CD4-positive, alpha-beta T cell treated with Interferon gamma for 1 hour (primary cell): ENCODE measurements at regions not wholly inside any gene's neighbourhood (a gene's known extent, or its start where the extent isn't known, plus 50 kb on each side); places are given as distances from the start of the nearest gene placed in this dataset.

ENCODE experiments used
- DNase-seq: peaks from one replicate; pipeline ENCODE4 v3.0.0-alpha.2; 2020

DNA sequence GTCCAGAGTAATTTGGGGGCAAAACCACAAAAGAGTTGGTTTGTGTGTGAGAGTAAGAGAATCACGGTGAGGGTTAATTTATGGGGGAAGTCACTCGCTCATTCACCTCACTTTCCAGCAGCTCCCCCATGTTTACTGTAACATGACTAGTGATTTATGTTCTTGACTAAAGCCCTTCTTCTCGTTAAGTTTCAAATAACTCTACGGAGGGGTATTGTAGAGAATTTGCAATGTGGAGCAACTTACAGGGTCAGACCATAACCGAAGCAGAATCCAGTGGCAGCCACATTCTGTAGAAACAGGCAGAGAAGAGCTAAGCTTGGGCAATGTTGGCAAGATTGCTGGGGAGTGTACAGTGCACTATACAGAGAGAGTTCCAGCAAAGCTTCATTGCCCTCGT is 760.6 kb downstream of the IRX1 start:
- no peak for DNase-seq

DNA sequence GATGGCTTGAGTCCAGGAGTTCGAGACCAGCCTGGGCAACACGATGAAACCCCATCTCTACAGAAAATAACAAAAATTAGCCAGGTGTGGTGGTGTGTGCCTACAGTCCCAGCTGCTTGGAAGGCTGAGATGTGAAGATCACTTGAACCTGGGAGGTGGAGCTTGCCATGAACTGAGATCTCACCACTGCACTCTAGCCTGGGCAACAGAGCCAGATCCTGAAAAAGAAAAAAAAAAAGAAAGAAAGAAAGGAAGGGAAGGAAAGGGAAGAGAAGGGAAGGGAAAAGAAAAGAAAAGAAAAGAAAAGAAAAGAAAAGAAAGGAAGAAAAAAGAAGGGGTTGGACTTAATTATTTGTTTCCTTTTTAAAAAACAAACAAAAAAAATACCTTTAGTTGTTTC is 764.2 kb downstream of the IRX1 start:
- DNase-seq = no peak

DNA sequence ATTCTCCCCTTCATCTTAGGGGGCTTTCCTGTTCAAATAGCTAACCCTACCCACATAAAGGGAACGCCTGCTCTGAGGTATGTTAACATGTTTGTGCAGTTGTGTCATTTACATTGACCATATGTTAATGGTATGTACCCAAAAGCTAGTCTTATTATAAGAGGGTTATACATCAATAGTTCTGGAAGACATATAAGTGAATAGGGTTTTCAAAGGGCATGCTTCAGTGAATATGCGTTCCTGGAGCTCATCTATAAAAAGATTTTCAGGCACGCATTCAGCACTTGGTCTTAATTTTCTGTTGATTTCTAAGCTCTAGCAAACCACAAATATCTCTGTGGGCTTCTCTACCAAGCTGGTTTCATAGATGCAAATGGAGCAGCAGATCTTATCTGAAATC is 766.1 kb downstream of the IRX1 start:
- DNase-seq = no peak

DNA sequence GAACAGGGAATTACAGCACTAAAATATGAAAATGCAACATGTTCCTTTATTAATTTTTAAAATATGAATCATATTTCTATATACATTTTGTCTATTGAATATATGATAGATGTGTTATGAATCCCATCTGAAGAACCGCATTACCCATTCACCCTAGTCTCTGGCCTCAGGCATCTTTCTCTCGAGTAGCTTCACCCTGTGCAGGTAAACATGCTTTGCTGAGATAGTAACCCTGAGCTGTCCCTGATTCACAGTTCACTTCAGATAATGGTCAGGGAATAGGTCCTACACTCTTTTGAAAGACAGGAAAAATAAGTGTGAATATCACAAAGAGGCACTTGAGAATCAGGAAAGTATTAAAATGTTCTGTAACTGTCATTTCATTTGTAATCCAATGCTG is 766.8 kb downstream of the IRX1 start:
- no peak for DNase-seq

DNA sequence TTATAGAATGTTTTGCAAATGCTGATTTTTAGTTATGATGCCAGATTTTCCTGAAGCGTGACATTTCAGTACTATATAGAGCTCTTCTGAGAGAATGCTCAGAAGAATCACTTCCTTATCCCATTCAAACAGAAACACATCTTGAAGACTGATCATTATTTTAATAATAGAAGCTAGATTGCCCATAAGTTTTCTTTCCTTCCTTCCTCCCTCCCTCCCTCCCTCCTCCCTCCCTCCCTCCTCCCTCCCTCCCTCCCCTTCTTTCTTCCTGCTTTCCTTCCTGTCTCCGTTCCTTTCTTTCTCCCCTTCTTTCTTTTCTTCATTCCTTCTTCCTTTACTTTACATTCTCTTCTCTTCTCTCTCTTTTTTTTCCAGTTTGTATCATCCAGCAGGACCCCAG is 767.4 kb downstream of the IRX1 start:
- no peak for DNase-seq

DNA sequence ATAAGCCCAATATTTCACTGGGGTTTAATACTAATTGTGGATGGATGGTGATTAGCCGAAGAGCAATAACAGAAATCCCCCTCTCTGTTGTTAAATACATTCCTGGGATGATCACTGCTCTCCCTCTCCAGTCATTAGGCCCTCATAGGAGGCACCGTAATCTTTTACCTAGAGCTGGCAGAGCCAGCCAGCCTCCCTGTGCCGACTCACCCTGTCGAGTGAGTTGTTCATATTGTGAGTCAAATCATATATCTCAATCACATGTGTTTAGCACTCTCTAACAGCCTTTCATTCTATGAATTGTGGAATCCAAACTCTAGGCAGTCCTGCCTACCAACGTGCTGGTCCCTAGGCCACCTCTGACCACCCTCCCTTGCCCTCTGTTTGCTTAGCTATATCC is 771.0 kb downstream of the IRX1 start:
- DNase-seq = no peak

DNA sequence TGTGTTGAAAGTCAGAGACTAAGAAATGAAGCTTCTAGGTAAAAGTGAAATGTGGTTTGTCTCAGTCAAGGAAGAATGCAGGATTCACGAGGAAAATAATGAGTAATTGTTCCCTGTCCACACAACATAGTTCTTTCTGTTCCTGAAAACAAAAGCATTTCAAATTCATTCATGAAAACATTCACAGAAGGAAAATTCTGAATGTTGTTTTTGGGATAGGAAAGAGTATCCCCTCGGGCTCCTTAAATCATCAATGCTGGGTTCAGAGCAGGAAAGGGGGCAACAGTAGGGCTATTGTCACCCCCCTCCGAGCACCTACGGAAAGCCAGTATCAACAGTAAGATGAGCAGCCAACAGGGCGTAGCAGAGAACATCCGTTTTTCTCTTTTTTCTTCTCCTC is 769.9 kb upstream of the ADAMTS16 start:
- no peak for DNase-seq

DNA sequence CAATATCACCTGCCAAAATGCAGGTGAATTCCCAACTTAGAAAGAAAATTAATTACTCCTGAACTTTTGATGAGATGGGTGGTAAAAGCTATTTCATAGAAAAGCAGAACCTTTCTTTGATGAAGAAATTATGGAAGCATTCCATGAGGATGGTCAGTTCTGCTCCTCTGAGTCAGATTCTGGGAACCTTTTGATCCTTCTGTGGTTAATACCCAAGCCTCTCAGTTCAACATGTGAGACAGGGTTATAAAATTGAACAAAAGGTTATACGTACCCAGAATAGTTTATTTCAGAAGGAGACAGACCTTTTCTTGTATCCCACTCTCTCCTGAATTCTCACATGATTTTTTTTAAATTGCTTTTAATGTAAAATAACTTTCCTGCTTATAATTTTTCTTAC is 767.6 kb upstream of the ADAMTS16 start:
- no peak for DNase-seq

DNA sequence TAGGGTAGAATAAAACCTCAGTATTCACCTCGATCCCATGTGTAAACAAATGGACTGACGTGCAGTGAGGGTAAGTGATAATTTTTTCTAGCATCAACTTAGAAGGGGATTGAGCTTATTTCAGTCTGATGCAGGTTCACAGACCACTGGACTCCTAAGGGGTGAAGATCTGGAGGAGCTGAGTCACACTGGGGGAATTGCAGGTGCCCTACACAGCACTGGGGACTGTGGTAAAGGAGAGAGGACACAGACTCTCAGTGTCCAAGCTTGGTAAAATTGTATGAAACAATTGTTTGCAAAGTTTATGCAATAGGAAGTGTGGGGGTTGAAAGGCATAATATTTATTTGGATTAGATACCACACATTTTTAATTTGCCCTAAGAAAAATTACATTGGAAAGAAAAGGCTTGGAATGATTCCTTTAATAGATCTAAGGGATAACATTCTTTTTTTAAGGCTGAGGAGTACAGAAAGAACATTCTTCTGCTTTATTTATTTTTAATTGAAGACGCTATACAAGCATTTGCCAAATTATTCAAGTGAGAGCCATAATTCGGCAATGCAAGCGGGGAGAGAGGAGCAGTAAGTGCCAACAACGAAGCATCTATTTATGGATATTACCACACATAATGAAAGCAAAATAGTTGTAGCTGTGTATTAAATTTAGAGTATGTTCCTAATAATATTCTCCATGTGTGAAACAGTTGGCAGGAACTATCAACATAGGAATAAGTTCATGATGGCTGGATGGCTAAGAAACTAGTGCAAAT is 766.9 kb upstream of the ADAMTS16 start:
- DNase-seq = no peak

DNA sequence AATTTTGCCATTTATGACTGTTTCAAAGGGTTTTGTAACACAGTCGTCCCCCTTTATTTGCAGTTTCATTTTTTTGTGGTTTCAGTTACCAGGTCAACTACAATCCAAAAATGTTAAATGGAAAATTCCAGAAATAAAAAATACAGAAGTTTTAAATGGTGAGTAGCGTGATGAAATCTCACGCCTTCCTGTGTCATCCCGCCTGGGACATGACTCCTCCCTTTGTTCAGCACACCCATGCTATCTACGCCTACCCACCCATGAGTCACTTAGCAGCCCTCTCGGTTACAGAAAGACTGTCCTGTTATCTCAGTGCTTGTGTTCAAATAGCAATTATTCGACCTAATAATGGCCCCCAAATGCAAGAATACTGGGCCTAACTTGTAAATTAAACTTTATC is 765.3 kb upstream of the ADAMTS16 start:
- DNase-seq = no peak

DNA sequence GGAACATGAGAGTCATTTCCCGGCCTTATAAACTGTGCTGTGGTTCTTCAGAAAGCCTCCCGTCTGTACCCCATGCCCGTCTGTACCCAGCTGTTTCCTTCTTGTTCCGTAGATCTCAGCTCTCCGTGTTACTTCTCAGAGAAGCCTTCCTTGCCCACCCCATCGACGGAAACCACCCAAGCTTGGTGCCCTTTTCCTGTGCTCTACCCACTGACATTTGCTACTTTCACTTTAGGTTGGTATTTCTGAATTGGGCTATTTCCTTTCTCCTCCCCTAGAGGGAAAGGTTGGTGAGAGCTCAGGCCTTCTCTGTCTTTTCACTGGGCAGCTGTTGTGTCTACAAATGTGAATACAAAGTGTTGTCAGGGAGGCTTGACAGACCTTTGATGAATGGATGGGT is 764.5 kb upstream of the ADAMTS16 start:
- no peak for DNase-seq

DNA sequence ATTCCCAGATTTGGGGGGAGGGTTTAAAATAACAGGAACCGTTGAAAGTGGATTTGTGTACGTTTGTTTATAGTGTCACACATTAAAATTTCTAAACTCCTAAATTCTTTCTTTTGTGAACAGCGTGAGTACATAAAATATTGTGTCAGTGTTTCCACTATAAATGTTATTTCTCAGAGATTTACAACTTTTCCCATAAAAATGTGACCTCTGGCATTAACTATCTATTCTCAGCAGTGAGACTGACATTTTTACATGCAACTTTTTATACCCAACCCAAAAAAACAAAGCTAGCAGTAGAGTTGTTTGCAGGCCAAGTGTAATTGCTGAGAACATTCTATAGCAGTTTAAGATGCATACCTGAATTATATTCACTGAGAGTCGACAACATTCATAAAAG is 757.0 kb upstream of the ADAMTS16 start:
- DNase-seq = no peak

DNA sequence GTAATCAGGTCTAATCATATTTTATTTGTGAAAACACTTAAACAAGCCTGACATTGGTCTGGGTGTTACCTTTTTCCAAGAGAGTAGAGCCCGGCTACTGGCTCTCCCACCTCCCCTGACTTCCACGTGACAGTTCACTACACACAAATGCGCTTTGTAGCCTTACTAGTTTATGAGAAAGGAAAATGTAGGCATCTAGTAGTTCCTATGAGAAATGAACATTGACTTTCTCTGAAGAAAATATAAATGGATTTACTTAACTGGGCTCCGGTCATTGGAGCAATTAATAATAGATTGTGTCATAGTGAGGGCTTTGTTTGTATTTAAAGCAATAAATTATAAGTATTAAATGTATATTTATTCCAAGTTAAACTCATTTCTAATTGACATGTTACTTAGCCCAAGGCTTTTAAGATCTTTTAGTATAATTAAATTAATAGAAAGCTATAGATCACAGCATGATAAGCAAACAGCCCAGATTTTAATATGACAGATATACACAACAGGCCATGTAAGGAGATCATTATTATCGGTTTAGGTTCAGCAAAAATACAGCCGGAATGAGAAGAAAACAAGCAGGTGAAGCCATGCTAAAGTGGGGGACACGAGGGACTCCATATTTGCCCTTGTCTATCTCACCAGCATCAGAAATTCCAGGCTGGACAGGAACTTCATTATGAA is 756.5 kb upstream of the ADAMTS16 start:
- DNase-seq = no peak

DNA sequence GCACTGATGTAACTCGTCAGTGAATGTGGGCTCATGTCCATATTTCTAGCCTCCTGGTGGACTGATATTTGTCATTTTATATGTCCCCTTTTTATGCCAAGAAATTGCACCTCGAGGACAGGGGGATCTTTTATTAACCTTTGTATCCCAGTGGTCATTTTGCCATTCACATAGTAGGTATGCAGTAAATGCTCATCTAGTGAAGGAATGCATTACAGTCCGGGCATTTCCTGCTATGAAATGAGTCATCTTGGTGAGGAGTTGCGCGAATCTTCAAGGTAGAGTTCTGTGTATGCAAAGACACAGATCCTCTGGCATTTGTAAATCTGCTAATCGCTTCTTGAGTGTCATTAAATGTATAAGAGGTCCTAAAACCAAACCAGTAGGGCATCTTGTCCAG is 755.5 kb upstream of the ADAMTS16 start:
- DNase-seq = no peak

DNA sequence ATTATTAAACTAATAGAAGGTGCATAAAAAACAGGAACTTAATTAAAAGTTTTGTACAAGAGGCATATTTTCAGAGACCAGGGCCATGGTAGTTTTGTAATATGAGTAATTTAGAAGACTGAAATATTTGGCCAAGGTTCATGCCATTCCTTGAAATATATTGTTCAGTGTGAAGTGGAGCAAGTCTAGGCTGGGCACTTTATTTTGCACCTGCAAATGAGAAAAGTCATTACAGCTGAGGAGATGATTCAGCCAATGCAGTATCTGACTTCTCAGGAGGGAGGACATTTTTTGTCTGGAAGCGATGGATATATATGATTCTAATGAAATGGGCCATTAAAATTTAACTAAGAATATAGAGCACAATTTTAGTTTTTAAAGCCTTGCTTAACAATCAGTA is 754.0 kb upstream of the ADAMTS16 start:
- DNase-seq = no peak

DNA sequence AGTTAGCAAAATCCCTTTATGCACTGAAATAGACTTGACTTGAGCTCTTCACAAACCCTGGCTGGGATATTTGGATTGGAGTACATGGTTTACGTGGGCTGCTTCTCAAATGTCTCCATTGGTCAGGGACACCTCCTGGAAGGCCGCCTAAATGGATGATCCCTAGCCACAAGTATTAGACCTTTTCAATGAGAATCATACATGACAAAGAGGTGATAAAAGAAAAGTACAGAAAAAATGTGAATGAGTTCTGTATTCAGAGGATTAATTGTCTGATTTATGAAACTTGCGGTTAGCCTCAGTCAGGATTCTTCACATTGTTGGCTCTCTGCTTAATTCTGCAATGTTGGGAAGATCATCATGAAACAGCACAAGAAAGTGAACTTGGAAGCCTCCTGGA is 752.8 kb upstream of the ADAMTS16 start:
- DNase-seq = no peak

DNA sequence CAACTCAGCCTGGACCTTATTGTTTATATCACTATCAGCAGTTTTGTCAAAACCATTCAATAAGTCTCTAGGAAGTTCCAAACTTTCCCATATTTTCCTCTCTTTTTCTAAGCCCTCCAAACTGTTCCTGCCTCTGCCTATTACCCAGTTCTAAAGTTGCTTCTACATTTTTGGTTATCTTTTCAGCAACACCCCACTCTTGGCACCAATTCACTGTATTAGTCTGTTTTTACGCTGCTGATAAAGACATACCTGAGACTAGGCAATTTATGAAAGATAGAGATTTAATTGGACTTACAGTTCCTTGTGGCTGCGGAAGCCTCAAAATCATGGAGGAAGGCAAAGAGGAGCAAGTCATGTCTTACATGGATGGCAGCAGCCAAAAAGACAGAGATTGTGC is 744.4 kb upstream of the ADAMTS16 start:
- DNase-seq = no peak

DNA sequence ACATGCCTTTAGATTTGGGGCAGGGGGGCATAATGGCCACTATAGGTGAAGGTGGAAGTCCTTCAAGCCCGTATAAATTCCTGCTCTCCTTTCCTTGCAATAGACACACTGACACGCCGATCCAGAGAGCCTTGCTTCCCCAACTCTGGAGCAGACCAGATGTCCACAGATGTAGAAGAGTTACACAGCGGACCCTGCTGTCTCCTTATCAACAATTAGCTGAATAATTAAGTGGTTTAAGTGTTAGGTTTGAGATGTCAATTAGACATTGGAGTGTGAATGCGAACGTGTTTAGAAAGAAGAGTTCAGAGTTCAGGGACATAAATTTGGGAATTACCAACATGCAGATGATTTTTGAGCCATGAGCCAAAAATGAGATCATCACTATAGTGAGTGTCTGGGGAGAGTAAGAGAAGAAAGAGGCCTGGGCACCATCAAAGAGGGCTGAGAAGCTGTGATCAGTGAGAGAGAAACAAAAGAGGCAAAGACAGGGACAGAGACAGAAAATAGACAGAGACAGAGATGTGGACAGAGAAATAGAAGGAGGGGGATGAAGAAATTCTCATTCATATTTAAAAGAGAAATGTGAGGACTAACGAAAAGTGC is 734.4 kb upstream of the ADAMTS16 start:
- no peak for DNase-seq

DNA sequence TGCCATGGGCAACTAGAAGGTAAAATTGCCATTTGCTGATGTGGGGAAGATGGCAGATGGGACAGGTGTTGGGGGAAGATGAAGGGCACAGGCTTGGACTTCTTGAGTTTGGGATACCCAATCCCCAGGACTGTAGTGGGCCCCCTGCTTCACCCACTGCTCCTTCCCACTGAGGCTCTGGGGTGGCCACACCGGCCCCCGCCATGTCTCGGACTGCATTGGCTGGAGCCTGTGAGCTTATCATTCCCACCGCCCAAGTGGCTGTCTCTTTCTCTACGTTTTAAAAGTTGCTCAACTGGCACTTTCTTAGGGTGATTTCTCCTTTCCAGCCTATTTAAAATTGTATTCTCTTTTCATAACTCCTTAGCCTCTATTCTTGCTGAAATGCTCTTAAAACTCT is 730.0 kb upstream of the ADAMTS16 start:
- no peak for DNase-seq

DNA sequence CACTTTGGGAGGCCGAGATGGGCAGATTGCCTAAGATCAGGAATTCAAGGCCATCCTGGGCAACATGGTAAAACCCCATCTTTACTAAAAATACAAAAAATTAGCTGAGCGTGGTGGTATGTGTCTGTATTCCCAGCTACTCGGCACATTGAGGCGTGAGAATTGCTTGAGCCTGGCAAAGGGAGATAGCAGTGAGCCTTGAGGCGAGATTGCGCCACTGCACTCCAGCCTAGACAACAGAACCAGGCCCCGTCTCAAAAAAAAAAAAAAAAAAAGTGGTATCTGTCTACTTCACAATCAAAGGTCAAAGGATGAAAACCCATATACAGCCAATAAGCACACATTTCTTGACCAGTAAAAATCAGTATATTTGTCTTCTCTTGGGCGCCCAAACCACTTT is 728.5 kb upstream of the ADAMTS16 start:
- DNase-seq = no peak

DNA sequence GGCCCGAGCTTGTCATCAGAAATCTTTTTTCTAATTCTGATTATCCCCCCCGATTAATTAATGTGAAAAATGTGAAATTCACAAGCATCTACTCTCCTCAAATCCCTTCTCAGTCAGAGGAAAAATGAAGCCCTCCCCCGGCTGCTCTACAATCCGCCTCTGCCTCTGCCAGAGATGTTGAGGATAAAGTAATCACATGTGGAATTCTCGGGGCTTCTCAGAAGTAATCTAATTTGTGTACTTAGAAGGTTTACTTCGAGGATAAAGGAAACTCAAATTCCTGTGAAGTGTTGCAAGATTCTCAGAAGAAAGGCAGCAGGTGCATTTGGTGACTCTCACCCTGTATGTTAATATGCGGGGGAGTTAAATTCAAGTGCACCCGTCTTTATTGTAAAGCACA is 726.1 kb upstream of the ADAMTS16 start:
- DNase-seq = no peak

DNA sequence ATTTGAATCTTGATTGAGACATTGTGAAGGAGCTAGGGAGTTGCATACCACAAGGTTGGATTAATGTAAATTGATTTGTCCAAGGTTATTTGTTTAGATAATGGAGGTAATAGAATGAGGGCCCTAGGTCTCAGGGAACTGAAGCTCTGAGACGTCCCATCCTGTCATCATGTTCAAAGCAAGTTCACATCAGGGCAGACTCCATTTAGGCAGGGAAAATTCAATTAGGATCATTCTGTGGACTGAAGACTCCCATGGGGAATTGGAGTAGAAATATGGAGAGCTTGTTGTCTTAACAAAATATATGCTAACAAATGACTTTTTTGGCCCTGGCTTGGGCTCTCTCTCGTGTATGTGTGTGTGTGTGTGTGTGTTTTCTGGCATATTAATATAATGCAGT is 722.0 kb upstream of the ADAMTS16 start:
- no peak for DNase-seq

DNA sequence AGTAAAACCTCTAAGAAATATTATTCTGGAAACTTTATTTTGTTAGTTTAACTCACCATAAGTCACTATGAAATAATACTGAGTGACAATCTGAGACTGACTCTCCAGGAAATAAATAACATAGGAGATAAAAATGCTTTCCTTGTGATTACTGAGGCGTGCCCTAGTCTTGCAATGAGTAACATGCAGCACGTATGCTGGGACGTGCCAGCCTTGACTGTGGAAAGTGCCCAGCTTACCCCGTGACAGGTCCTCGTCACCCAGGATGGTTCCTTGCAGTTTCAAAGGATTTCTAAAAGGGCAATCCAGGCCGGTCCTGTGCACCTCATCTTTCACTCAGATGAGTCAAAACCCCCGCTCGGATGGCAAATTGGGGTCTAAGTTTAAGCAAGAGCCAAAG is 720.8 kb upstream of the ADAMTS16 start:
- DNase-seq = no peak

DNA sequence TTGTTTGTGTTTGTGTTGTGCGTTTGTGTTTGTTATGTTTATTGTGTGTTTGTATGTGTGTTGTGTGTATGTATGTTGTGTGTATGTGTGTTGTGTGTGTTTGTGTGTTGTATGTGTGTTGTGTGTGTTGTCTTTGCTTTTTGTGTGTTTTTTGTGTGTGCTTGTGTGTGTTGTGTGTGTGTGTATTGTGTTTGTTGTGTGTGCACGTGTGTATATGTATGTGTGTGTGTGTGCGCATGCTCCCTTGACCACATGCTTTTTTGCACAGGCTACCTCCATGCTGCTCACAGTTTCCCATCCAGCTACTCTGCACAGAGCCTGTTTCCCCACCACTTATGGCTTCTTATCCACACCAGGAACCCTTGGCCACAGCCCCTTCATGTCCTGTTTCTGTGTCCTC is 720.0 kb upstream of the ADAMTS16 start:
- DNase-seq = no peak

DNA sequence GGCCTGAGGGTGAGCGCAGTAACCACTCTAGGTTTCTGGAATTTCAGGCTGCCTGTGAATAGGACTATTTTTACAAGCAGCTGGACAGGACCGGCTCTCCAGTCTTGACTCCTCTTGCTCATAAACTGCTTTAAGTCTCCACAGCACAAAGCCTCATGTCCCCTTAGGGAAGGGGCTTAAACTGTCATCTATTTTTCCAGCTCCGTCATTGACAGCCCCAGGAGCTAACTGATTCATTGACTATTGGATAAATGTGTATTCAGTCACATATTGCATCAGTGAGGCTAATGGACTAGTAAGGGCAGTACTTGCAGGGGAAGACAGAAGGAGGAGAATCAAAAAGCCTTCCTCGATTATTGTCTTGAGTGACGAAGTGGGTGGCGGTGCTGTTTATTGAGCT is 719.4 kb upstream of the ADAMTS16 start:
- DNase-seq = no peak
